PC-9 (cell line): ENCODE measurements at regions not wholly inside any gene's neighbourhood (a gene's known extent, or its start where the extent isn't known, plus 50 kb on each side); places are given as distances from the start of the nearest gene placed in this dataset.

Experiments
- CTCF ChIP-seq: fragments of 200-600 bp; sonication (generic); conservative IDR thresholded peaks from 2 replicates; pipeline ENCODE4 v1.6.1; 2017; ENCODE audit warnings: mixed run types, antibody characterized with exemption, mild to moderate bottlenecking, moderate library complexity
- EZH2 ChIP-seq: fragments of 200-600 bp; sonication (generic); IDR thresholded peaks from 2 replicates; pipeline ENCODE4 v1.8.0; 2017; ENCODE audit warnings: antibody characterized with exemption, low read depth

GRCh38 chr14:97572583-97573458, 775.6 kb downstream of the VRK1 start:
- TF ChIP-seq EZH2: no peak
- no peak for TF ChIP-seq CTCF
